PC-9 (cell line): ENCODE measurements at regions not wholly inside any gene's neighbourhood (a gene's known extent, or its start where the extent isn't known, plus 50 kb on each side); places are given as distances from the start of the nearest gene placed in this dataset.

Experiments used
- CTCF ChIP-seq: fragments of 200-600 bp; sonication (generic); conservative IDR thresholded peaks from 2 replicates; pipeline ENCODE4 v1.6.1; 2017; ENCODE audit warnings: mixed run types, antibody characterized with exemption, mild to moderate bottlenecking, moderate library complexity
- EZH2 ChIP-seq: fragments of 200-600 bp; sonication (generic); IDR thresholded peaks from 2 replicates; pipeline ENCODE4 v1.8.0; 2017; ENCODE audit warnings: antibody characterized with exemption, low read depth

DNA sequence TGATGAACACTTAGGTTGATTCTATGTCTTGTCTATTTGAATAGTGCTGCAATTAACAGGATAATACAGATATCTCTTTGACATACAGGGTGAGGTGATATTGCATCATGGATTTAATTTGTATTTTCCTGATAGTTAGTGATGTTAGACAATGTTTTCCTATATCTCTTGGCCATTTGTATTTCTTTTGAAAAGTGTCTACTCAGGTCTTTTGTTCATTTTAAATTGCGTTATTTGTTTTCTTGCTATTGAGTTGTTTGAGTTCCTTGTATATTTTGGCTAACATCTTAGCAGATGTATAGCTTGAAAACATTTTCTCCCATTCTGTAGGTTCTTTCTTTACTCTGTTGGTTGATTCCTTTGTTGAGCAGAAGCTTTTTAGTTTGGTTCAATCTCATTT, 460.6 kb downstream of the CCDC91 start:
- no peak for TF ChIP-seq CTCF
- no peak for TF ChIP-seq EZH2
